MM.1S (cell line): ENCODE measurements at regions not wholly inside any gene's neighbourhood (a gene's known extent, or its start where the extent isn't known, plus 50 kb on each side); places are given as distances from the start of the nearest gene placed in this dataset.

Experiments used
- EZH2 ChIP-seq: fragments of 300-600 bp; sonication (generic); optimal IDR thresholded peaks from 2 replicates; pipeline ENCODE3; 2017; ENCODE audit warnings: low read depth, mild to moderate bottlenecking, antibody characterized with exemption, low read length, mixed read lengths
- TF ChIP-seq, protein P1 (sequence below): fragments of 300-600 bp; sonication (generic); IDR thresholded peaks from 2 replicates; pipeline ENCODE4 v1.5.1; 2016; ENCODE audit warnings: antibody characterized with exemption, low read length, mixed read lengths

DNA sequence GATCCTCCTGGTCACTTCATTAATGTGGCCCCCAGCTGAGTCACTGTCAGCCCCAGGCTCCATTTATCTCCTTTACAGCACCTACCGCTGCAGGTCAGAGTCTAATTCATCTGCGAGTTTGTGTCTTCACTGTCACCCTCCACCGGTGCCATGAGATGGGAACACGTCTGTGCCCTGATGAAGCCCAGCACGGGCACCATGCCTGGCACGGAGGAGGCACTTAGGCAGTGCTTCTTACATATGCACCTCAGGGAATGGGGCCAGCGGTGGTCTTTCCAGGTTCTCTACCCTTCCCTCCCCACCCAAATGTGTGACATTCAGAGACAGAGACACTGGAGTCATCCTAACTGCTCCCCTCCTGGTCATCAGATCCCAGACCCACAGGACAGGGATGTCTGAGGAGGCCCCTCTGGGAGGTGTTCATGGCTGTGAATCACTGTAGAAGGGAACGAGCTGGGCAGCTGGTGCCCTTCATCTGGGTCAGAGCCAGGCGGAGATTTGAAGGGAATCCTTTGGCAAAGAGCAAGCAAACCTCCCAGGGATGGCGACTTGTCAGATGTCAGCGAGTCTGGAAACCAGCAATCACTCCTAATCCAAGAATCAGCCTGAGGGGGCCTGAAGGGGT, 364.6 kb downstream of the PREX1 start:
- TF ChIP-seq, protein P1, sequence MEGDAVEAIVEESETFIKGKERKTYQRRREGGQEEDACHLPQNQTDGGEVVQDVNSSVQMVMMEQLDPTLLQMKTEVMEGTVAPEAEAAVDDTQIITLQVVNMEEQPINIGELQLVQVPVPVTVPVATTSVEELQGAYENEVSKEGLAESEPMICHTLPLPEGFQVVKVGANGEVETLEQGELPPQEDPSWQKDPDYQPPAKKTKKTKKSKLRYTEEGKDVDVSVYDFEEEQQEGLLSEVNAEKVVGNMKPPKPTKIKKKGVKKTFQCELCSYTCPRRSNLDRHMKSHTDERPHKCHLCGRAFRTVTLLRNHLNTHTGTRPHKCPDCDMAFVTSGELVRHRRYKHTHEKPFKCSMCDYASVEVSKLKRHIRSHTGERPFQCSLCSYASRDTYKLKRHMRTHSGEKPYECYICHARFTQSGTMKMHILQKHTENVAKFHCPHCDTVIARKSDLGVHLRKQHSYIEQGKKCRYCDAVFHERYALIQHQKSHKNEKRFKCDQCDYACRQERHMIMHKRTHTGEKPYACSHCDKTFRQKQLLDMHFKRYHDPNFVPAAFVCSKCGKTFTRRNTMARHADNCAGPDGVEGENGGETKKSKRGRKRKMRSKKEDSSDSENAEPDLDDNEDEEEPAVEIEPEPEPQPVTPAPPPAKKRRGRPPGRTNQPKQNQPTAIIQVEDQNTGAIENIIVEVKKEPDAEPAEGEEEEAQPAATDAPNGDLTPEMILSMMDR, result no peak
- TF ChIP-seq EZH2, result no peak
